ENCODE measurements at regions not wholly inside any gene's neighbourhood (a gene's known extent, or its start where the extent isn't known, plus 50 kb on each side); places are given as distances from the start of the nearest gene placed in this dataset.
"Not testable (repeated sequence)": the region's sequence is repeated elsewhere in the genome, so short reads cannot be mapped to it uniquely, and the experiment has no call there.

- peaks cover 18% of the 10 kb centered on the region for H3K9me3 Mint-ChIP-seq
- H3K36me3 Mint-ChIP-seq (ENCODE audit: insufficient read depth) = no peaks in the 10 kb centered on the region
- no peak overlapping the region for H3K4me3 Mint-ChIP-seq
- no peak for DNase-seq
- no peaks in the 10 kb centered on the region for H3K4me1 Mint-ChIP-seq (ENCODE audit: low read depth)
- ATAC-seq = no peak
- H3K27me3 Mint-ChIP-seq (ENCODE audit: low read depth) = peaks cover 1% of the 10 kb centered on the region
These were observed 286.1 kb upstream of the PMFBP1 start for GRCh38 chr16:72458035-72458434.

DNA sequence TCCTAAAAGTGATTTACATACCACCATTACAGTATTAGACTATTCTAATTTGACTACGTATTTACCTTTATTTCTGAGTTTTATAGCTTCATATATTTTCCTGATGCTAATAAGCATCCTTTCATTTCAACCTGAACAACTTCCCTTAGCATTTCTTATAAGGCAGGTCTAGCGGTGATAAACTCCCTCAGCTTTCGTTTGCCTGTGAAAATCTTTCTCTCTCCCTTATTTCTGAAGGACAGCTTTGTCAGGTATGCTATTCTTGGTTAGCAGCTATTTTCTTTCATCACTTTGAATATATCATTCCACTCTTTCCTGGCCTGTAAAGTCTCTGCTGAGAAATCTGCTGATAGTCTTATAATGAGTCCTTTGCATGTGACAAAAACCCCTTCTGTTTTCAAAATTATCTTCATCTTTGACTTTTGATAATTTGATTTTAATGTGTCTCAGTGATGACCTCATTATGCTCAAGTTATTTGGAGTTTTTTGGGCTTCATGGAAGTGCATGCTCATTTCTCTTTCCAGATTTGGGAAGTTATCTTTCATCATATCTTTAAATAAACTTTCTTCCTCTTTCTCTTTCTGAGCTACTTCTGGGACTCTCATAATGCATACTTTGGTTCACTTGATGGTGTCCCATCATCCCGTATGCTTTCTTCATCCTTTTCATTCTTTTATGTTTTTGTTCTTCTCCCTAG, 285.4 kb upstream of the PMFBP1 start:
- H3K36me3 Mint-ChIP-seq (ENCODE audit: insufficient read depth) = no peaks in the 10 kb centered on the region
- peaks cover 24% of the 10 kb centered on the region for H3K9me3 Mint-ChIP-seq
- no peaks in the 10 kb centered on the region for H3K4me1 Mint-ChIP-seq (ENCODE audit: low read depth)
- ATAC-seq (no peak), DNase-seq (no peak)
- peaks cover 1% of the 10 kb centered on the region for H3K27me3 Mint-ChIP-seq (ENCODE audit: low read depth)
- no peak overlapping the region for H3K4me3 Mint-ChIP-seq

- ATAC-seq (no peak), DNase-seq (no peak)
- Mint-ChIP-seq H3K36me3 (ENCODE audit: insufficient read depth) (no peaks in the 10 kb centered on the region), H3K4me1 (ENCODE audit: low read depth) (no peaks in the 10 kb centered on the region), H3K4me3 (no peak overlapping the region), H3K27me3 (ENCODE audit: low read depth) (peaks cover 1% of the 10 kb centered on the region), H3K9me3 (peaks cover 36% of the 10 kb centered on the region)
These were observed 284.0 kb upstream of the PMFBP1 start for GRCh38 chr16:72455743-72456659.

DNA sequence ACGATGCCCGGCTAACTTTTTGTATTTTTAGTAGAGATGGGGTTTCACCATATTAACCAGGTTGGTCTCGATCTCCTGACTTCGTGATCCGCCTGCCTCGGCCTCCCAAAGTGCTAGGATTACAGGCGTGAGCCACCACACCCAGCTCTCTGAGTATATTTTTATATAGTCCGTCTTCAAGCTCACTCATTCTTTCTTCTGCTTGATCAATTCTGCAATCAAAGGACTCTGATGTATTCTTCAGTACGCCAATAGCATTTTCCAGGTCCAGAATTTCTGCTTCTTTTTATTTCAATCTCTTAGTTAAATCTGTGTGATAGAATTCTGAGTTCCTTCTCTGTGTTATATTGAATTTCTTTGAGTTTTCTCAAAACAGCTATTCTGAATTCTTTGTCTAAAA, 281.9 kb upstream of the PMFBP1 start:
- ATAC-seq; H3K4me3 Mint-ChIP-seq; H3K36me3 Mint-ChIP-seq (ENCODE audit: insufficient read depth); H3K27me3 Mint-ChIP-seq (ENCODE audit: low read depth); H3K4me1 Mint-ChIP-seq (ENCODE audit: low read depth); DNase-seq: not testable (repeated sequence)
- H3K9me3 Mint-ChIP-seq = peaks cover 44% of the 10 kb centered on the region

DNA sequence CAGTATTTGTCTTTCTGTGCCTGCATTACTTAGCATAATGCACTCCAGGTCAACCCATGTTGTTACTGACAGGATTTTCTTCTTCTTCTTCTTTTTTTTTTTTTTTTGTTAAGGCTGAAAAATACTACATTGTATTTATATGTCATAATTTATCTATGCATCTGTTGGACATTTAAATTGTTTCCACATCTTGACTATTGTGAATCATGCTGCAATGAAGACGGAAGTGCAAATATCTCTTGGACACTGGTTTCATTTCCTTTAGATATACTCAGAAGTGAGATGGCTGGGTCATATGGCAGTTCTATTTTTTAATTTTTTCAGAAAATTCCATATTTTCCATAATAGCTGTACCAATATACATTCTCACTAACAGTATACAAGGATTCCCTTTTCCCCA, 272.7 kb upstream of the PMFBP1 start:
- Mint-ChIP-seq H3K36me3 (ENCODE audit: insufficient read depth) (no peaks in the 10 kb centered on the region), H3K4me3 (no peak overlapping the region), H3K9me3 (peaks cover 15% of the 10 kb centered on the region), H3K27me3 (ENCODE audit: low read depth) (no peaks in the 10 kb centered on the region), H3K4me1 (ENCODE audit: low read depth) (no peaks in the 10 kb centered on the region)
- DNase-seq (no peak), ATAC-seq (no peak)

DNA sequence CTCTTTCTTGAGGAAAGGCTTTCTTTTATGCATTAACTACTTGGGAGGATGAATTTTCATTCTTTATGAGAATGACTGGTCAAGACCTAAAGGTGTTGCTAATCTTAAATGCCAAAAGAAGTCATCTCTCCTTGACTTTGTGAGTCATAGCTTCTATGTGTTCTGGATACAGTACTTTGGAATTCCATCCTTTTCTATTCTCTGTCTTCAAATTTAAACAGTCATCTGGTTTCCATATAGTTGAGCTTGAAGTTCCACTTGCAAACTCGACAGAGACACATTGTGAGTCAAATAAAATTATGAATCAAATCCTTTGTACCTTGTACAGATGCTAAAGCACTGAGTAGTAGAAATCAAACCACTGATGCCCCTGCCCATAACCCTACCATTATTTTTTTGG, 271.9 kb upstream of the PMFBP1 start:
- no peaks in the 10 kb centered on the region for H3K27me3 Mint-ChIP-seq (ENCODE audit: low read depth)
- H3K9me3 Mint-ChIP-seq = peaks cover 12% of the 10 kb centered on the region
- no peaks in the 10 kb centered on the region for H3K36me3 Mint-ChIP-seq (ENCODE audit: insufficient read depth)
- H3K4me1 Mint-ChIP-seq (ENCODE audit: low read depth) = no peaks in the 10 kb centered on the region
- ATAC-seq = no peak
- DNase-seq = no peak
- H3K4me3 Mint-ChIP-seq = no peak overlapping the region

GRCh38 chr16:72442385-72443158, 270.6 kb upstream of the PMFBP1 start:
- H3K9me3 Mint-ChIP-seq = peaks cover 3% of the 10 kb centered on the region
- H3K36me3 Mint-ChIP-seq (ENCODE audit: insufficient read depth) = no peaks in the 10 kb centered on the region
- no peak for ATAC-seq
- H3K27me3 Mint-ChIP-seq (ENCODE audit: low read depth) = no peaks in the 10 kb centered on the region
- DNase-seq = no peak
- H3K4me3 Mint-ChIP-seq = no peak overlapping the region
- no peaks in the 10 kb centered on the region for H3K4me1 Mint-ChIP-seq (ENCODE audit: low read depth)

DNA sequence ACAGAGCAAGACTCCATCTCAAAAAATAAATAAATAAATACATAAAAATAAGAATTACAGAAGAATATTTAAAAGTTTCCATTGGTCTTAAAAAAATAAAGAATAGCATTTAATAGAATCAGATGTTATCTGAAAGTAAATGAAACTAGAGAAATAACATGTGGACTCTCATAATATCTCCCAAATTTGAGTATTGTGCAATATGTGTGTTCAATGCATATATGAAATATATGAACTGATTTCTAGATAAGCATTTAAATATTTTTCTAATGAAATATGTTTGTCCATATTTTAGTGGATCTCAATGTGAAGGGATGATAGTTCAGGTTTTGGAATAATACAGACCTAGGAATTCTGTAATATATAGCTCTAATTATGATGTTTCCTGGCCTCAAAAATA, 265.9 kb upstream of the PMFBP1 start:
- H3K36me3 Mint-ChIP-seq (ENCODE audit: insufficient read depth) = no peaks in the 10 kb centered on the region
- DNase-seq (no peak), ATAC-seq (no peak)
- no peaks in the 10 kb centered on the region for H3K27me3 Mint-ChIP-seq (ENCODE audit: low read depth)
- peaks cover 29% of the 10 kb centered on the region for H3K9me3 Mint-ChIP-seq
- H3K4me1 Mint-ChIP-seq (ENCODE audit: low read depth) = no peaks in the 10 kb centered on the region
- no peak overlapping the region for H3K4me3 Mint-ChIP-seq

DNA sequence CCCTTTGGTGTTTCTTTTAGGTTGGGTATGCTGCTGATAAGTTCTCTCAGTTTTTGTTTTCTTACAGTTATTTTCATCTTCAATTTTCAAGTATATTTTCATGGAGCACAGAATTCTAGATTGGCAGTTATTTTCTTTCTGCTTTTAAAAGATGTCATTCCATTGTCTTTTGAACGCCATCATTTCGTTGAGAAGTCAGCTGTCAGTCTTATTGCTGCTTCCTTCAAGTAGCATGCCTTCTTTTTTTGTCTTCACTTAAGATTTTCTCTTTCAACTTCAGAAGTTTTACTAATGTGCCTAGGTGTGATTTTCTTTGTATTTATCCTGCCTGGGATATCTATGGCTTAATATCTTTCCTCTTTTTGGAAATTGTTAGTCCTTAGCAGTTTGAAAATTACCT, 262.2 kb upstream of the PMFBP1 start:
- peaks cover 26% of the 10 kb centered on the region for H3K9me3 Mint-ChIP-seq
- no peaks in the 10 kb centered on the region for H3K36me3 Mint-ChIP-seq (ENCODE audit: insufficient read depth)
- H3K27me3 Mint-ChIP-seq (ENCODE audit: low read depth) = no peaks in the 10 kb centered on the region
- no peak for ATAC-seq
- no peak for DNase-seq
- no peak overlapping the region for H3K4me3 Mint-ChIP-seq
- no peaks in the 10 kb centered on the region for H3K4me1 Mint-ChIP-seq (ENCODE audit: low read depth)

- H3K27me3 Mint-ChIP-seq (ENCODE audit: low read depth) = no peaks in the 10 kb centered on the region
- peaks cover 19% of the 10 kb centered on the region for H3K9me3 Mint-ChIP-seq
- H3K4me1 Mint-ChIP-seq (ENCODE audit: low read depth) = no peaks in the 10 kb centered on the region
- DNase-seq = no peak
- no peaks in the 10 kb centered on the region for H3K36me3 Mint-ChIP-seq (ENCODE audit: insufficient read depth)
- no peak overlapping the region for H3K4me3 Mint-ChIP-seq
- no peak for ATAC-seq
These were observed 258.2 kb upstream of the PMFBP1 start for GRCh38 chr16:72430121-72430520.

- no peaks in the 10 kb centered on the region for H3K27me3 Mint-ChIP-seq (ENCODE audit: low read depth)
- H3K9me3 Mint-ChIP-seq = peaks cover 15% of the 10 kb centered on the region
- DNase-seq (no peak), ATAC-seq (no peak)
- H3K36me3 Mint-ChIP-seq (ENCODE audit: insufficient read depth) = no peaks in the 10 kb centered on the region
- H3K4me1 Mint-ChIP-seq (ENCODE audit: low read depth) = no peaks in the 10 kb centered on the region
- H3K4me3 Mint-ChIP-seq = no peak overlapping the region
These were observed 257.7 kb upstream of the PMFBP1 start for GRCh38 chr16:72429671-72430081.

DNA sequence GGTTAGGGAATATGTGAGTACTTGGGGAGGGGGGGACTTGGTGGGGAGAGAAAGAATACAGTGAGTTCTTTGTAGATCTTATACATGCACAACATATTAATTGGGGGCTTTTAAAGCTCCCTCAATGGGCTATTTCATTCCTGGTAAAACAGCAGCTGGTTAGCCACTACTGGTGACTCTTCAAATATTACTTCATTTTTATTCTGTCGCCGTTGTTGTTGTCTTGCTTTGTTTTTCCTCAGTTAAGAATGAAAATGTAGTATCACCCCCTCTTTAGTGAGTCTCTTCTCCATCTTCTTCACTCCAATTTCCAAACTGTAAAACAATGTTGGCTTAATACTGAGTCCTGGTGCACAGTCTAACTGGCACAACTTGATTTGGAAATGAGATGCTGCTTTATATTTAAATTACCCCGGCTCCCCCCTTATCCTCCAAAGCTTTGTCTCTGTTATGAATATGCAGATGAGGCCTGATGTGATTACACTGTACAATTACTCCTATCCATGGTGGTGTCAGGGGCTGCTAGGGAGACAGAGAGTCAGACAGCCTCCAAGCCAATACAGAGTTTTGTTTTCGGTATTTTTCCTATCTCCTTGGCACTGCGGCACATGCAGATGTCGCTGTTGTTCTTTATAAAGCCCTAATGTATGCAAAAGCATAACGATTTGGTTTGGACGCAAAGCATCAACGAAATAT, 256.9 kb upstream of the PMFBP1 start:
- H3K36me3 Mint-ChIP-seq (ENCODE audit: insufficient read depth) = peaks cover 2% of the 10 kb centered on the region
- H3K4me1 Mint-ChIP-seq (ENCODE audit: low read depth) = no peaks in the 10 kb centered on the region
- peaks cover 9% of the 10 kb centered on the region for H3K9me3 Mint-ChIP-seq
- no peak overlapping the region for H3K4me3 Mint-ChIP-seq
- no peaks in the 10 kb centered on the region for H3K27me3 Mint-ChIP-seq (ENCODE audit: low read depth)
- ATAC-seq (no peak), DNase-seq (no peak)

DNA sequence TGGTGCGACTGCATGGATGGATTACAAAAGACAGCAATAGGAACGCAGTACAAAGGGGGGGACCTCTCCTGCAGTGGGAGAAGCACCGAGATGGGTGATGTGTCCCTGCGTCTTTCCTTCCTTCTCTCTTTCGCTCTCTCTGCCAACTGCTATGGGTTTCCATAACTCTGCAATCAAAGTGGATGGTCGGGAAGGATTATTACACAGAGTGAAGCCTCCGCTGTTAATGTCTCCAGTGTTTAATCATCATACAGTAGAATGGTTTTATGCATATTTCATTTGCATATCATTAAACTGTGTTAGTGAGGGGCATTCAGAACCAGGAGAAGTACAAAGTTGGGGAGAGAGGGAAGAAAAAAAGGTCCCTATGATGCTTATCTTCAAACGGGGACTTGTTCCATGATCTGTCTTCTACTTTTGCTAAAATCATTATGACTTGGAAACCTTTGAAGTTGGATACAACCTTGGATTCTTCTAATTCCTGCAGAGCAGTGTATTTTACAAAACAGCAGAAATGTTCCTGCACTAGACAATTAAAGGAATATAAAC, 255.9 kb upstream of the PMFBP1 start:
- Mint-ChIP-seq H3K4me3 (no peak overlapping the region), H3K27me3 (ENCODE audit: low read depth) (no peaks in the 10 kb centered on the region), H3K4me1 (ENCODE audit: low read depth) (no peaks in the 10 kb centered on the region), H3K9me3 (peaks cover 8% of the 10 kb centered on the region), H3K36me3 (ENCODE audit: insufficient read depth) (peaks cover 2% of the 10 kb centered on the region)
- DNase-seq = no peak
- ATAC-seq = no peak

Measured in activated T-cell treated with anti-CD3 and anti-CD28 coated beads, Interleukin-2, amount 50 U/mL, for 4 hours (primary cell).